ENCODE measurements at regions not wholly inside any gene's neighbourhood (a gene's known extent, or its start where the extent isn't known, plus 50 kb on each side); places are given as distances from the start of the nearest gene placed in this dataset.

DNA sequence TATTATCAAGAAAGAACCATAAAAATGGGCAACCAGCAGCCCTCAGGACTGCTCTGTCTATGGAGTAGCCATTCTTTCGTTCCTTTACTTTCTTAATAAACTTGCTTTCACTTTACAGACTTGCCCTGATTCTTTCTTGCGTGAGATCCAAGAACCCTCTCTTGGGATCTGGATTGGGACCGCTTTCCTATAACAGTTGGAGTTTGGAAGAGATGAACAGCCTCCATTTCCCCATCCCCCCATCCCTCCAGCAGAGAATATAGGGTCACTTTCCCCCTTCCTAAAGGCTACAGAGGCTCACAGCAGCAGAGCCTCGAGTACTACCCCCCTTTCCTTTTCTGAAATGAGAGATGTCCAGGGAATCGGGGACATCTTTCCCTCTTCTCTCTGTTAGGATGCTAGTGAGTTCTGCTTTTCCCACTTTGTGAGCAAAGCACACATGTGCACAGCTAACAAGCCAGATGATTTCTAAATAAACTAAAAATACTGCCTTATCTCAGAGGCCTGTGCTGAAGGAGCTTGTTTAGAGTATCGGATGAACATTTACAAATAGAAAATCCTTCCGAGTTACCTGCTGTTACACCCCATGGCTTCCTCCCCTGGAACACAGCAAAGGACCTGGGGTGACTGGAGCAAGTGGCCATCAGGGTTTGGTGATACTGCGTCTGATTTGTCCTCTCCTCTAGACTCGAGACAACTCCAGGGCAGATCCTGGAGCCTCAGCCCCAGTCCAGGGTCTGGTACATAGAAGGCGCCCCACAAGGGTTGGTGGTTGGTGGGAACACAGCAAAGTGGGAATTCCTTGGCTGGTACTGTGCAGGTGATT, 144.2 kb downstream of the SLC38A6 start:
- Histone ChIP-seq H3K4me1 (ENCODE audit: insufficient read depth, low read length) (no peaks in the 10 kb centered on the region), H3K9ac (ENCODE audit: low read depth, low read length) (no peak overlapping the region), H3K9me3 (ENCODE audit: control insufficient read depth, insufficient read depth, low read length) (no peaks in the 10 kb centered on the region), H3K36me3 (ENCODE audit: insufficient read depth, low read length) (no peaks in the 10 kb centered on the region)

DNA sequence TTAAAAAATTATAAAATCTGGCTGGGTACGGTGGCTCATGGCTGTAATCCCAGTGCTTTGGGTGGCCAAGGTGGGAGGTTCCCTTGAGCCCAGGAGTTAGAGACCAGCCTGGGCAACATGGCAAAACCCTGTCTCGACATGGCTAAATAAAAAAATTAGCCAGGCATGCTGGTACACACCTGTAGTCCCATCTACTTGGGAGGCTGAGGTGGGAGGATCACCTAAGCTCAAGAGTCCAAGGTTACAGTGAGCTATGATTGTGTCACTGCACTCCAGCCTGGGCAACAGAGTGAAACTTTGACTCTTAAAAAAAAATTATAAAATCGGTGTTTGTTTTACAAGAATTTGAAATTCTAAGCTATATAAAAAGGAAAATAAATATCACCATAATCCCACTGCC, 141.8 kb downstream of the SLC38A6 start:
- Histone ChIP-seq H3K4me1 (ENCODE audit: insufficient read depth, low read length) (no peaks in the 10 kb centered on the region), H3K36me3 (ENCODE audit: insufficient read depth, low read length) (no peaks in the 10 kb centered on the region), H3K9me3 (ENCODE audit: control insufficient read depth, insufficient read depth, low read length) (no peaks in the 10 kb centered on the region), H3K9ac (ENCODE audit: low read depth, low read length) (no peak overlapping the region)

DNA sequence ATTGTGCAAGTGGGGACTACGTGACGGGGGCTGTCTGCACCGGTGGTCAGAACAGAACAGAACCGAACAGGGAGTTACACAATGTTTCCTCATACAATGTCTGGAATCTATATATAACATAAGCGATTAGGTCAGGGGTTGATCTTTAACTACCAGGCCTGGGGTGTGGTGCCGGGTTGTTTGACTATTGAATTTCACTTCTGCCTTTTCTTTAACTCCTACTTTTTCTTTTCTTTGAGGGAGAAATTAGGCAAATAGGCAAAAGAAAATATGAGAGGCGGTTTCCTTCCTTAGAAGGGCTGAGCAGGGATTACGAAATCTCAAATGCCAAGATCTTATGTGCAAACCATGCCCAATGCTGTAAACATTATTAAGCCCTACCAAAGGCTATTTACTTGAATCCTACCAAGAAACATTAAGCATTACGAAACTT, 140.3 kb downstream of the SLC38A6 start:
- Histone ChIP-seq H3K4me1 (ENCODE audit: insufficient read depth, low read length) (no peaks in the 10 kb centered on the region), H3K9ac (ENCODE audit: low read depth, low read length) (no peak overlapping the region), H3K36me3 (ENCODE audit: insufficient read depth, low read length) (no peaks in the 10 kb centered on the region), H3K9me3 (ENCODE audit: control insufficient read depth, insufficient read depth, low read length) (no peaks in the 10 kb centered on the region)

DNA sequence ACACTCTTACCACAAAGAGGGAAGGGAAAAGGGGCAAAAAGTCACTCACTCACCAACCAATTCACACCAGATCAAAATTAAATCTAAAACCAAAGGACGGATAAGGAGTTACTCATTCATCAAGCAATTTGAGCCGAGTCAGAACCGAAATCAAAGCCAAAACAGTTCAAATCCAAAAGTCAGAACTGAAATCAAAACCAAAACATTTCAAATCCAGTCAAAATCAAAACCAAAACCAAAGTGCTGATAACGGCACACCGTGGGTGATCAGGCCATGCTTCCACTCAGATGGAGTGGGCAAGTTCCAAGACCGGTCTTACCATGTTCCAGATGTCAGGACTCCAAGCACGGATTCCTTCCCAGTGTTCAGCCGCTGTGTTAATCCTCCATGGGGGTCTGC, 139.5 kb downstream of the SLC38A6 start:
- Histone ChIP-seq H3K36me3 (ENCODE audit: insufficient read depth, low read length) (no peaks in the 10 kb centered on the region), H3K9me3 (ENCODE audit: control insufficient read depth, insufficient read depth, low read length) (no peaks in the 10 kb centered on the region; the same call in 1 of the 2 replicates), H3K4me1 (ENCODE audit: insufficient read depth, low read length) (no peaks in the 10 kb centered on the region), H3K9ac (ENCODE audit: low read depth, low read length) (no peak overlapping the region)

DNA sequence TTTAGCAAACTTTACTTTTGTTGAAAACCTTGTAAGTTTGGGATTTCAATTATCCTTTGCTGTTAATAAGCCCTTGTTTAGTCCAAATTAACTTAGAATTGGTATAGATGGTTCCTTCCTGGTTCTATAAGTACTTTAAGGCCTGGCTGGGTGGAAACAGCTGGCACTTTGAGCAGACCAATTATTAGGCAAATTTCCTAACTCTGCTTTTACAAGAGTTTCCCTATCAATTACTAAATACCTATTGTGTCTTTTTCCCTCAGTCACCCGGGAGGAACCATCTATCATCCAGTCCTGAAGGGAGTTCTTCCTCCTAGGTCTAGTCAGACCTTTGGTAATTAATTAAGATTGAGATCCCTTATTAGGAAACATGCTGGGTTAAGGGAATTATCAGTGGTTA, 138.0 kb downstream of the SLC38A6 start:
- Histone ChIP-seq H3K36me3 (ENCODE audit: insufficient read depth, low read length) (peaks cover 3% of the 10 kb centered on the region; the same call in 1 of the 2 replicates), H3K4me1 (ENCODE audit: insufficient read depth, low read length) (no peaks in the 10 kb centered on the region), H3K9ac (ENCODE audit: low read depth, low read length) (no peak overlapping the region), H3K9me3 (ENCODE audit: control insufficient read depth, insufficient read depth, low read length) (peaks cover 7% of the 10 kb centered on the region)

DNA sequence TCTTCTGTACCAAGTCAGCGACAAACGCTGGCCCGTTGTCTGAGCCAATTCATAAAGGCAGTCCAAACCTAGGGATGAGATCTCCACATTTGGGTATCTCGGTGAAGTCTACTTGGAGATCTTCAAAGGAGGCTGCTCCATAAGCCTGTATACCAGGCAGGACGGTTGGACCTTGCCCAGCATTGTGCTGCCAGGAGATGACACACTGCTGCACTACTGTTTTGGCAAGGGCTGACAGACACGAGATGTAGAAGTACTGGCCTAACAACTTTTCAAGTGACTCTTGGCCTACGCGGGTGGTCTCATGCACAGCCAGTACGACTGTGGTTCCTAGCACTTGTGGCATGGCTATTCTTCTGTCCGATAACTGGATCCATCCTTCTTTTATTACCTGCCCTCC, 135.3 kb downstream of the SLC38A6 start:
- Histone ChIP-seq H3K9me3 (ENCODE audit: control insufficient read depth, insufficient read depth, low read length) (peaks cover 8% of the 10 kb centered on the region), H3K4me1 (ENCODE audit: insufficient read depth, low read length) (no peaks in the 10 kb centered on the region; the same call in 1 of the 2 replicates), H3K36me3 (ENCODE audit: insufficient read depth, low read length) (peaks cover 4% of the 10 kb centered on the region), H3K9ac (ENCODE audit: low read depth, low read length) (no peak overlapping the region)

DNA sequence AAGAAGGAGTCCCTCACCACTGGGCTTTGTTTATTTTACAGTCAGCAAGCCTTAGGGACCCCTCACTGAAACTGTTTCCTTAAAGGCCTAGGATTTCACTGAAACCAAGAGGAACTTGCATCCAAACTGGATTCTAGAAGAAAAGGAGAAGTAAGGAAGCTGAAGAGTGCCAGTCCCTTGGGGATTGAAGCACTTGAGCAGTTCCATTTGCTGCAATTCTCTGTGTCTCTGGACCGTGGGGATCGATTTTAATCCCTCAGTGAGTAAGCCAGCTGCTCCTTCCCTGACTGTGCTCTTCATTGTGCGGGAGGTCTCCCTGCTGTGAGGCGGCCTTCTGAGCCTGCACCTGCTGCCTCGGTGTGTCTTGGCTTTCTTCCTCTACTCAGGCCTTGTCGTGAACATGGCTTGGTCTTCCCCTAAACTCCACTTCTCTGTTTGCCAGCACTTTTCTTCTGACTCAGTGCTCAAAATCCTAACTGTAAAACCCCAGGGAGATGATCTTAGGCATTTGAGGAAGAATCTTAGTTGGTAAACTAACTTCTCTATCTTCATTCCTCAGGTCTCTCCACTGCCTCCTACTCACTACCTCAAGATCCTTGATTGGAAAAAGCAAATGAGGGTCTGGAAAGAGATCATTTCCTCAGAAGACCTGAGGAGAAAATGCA, 132.6 kb downstream of the SLC38A6 start:
- no peaks in the 10 kb centered on the region; the same call in 1 of the 2 replicates for H3K4me1 ChIP-seq (ENCODE audit: insufficient read depth, low read length)
- peaks cover 8% of the 10 kb centered on the region for H3K9me3 ChIP-seq (ENCODE audit: control insufficient read depth, insufficient read depth, low read length)
- H3K9ac ChIP-seq (ENCODE audit: low read depth, low read length): no peak overlapping the region
- peaks cover 4% of the 10 kb centered on the region for H3K36me3 ChIP-seq (ENCODE audit: insufficient read depth, low read length)

DNA sequence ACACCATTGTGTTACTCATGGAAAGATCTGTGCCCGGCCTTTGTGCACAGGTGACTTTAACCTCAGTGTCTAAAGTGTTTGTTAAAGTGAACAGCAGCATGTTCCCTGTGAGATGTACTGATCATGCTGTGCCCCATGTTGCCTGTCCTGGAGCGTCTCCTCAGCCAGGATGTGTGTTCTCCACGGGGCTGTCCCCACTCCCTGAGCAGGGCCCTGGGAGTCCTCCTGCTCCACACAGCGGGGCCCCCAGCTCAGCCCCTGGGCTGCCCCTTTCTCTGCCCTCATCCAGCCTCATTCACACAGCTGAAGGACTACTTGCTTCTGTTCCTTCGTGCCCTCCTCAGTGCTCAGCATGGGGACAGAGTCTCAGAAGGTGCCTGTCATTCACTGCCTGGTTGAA, 131.5 kb downstream of the SLC38A6 start:
- Histone ChIP-seq H3K4me1 (ENCODE audit: insufficient read depth, low read length) (no peaks in the 10 kb centered on the region; the same call in 1 of the 2 replicates), H3K9me3 (ENCODE audit: control insufficient read depth, insufficient read depth, low read length) (peaks cover 8% of the 10 kb centered on the region), H3K36me3 (ENCODE audit: insufficient read depth, low read length) (peaks cover 4% of the 10 kb centered on the region), H3K9ac (ENCODE audit: low read depth, low read length) (no peak overlapping the region)

DNA sequence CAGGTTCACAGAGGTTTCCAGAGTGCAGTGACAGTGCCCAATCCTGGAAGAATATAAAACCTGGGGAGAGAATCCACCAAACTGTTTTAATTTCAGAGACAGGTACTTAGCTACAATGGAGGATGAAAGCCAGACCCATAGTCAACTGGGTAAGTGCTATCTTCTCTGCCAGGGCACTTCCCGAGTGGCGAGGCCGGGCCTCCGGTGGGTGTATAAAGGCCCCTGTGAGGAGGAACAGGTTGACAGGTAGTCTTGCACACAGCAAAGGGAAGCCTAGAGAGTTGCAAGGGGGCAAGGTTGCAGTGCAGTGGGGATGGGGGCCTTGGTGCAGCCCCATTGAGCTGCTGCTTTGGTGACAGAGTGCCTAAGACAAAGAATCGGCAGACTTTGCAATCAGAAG, 130.7 kb downstream of the SLC38A6 start:
- Histone ChIP-seq H3K9ac (ENCODE audit: low read depth, low read length) (no peak overlapping the region), H3K9me3 (ENCODE audit: control insufficient read depth, insufficient read depth, low read length) (peaks cover 8% of the 10 kb centered on the region), H3K36me3 (ENCODE audit: insufficient read depth, low read length) (peaks cover 4% of the 10 kb centered on the region), H3K4me1 (ENCODE audit: insufficient read depth, low read length) (no peaks in the 10 kb centered on the region; the same call in 1 of the 2 replicates)

DNA sequence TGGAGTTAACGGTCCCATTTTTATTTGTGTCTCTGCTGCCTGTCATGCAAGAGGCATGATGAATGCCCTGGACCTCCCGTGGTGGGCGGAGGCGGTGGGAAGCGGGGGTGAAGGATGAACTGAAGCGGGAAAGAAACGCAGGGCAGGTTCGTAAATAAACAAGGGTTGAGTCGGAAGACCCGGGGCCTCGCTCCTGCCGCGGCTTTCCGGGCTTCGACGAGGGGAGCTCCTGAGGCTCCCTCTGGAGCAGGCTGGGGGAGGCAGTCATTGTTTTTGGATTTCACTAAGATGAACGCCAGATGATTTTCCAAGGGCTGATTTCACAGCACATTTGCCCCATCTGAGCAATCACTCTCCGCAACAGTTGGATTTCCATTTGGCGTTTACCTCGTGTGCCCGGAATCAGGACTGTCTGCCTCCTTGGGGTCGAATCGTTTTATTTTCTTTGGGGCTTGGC, 130.2 kb downstream of the SLC38A6 start:
- Histone ChIP-seq H3K9me3 (ENCODE audit: control insufficient read depth, insufficient read depth, low read length) (peaks cover 8% of the 10 kb centered on the region), H3K36me3 (ENCODE audit: insufficient read depth, low read length) (peaks cover 4% of the 10 kb centered on the region), H3K4me1 (ENCODE audit: insufficient read depth, low read length) (no peaks in the 10 kb centered on the region; the same call in 1 of the 2 replicates), H3K9ac (ENCODE audit: low read depth, low read length) (no peak overlapping the region)

DNA sequence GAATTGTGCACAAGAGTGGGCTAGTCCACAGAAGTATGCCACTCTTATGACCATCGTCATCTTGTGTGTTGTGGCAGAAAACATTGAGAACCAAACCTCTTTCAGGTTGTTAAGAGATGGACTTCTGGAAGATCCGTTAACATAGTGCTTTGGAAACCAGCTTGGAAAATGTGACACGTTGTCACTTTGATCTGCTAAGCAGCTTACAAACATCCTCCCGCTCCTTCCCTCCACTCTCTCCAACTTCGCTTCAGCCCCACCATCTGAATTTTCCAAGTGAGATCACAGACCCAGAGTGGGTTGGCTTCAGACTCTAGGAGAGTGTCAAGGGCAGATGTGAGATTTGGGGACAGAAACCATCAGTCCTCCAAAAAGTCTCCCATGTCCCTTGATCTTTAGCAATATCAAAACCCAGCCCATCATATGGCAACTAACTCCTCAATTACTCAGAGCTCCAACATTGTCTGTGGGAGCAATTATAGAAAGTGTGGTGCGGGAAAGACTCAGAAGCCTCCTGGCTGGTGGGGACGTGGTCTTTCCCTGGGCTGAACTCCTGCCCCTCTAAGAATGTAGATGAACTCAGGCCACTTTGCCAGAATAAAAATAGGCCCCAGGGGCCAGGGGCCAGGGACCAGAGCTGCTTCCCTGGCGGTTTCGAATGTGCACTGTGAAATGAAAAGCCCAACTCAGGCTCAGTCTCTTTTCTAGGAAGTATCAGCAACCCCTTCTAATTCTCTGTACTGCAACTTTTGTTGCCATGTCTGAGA, 129.5 kb downstream of the SLC38A6 start:
- H3K9ac ChIP-seq (ENCODE audit: low read depth, low read length): no peak overlapping the region
- peaks cover 8% of the 10 kb centered on the region for H3K9me3 ChIP-seq (ENCODE audit: control insufficient read depth, insufficient read depth, low read length)
- H3K36me3 ChIP-seq (ENCODE audit: insufficient read depth, low read length): peaks cover 4% of the 10 kb centered on the region
- H3K4me1 ChIP-seq (ENCODE audit: insufficient read depth, low read length): no peaks in the 10 kb centered on the region; the same call in 1 of the 2 replicates

DNA sequence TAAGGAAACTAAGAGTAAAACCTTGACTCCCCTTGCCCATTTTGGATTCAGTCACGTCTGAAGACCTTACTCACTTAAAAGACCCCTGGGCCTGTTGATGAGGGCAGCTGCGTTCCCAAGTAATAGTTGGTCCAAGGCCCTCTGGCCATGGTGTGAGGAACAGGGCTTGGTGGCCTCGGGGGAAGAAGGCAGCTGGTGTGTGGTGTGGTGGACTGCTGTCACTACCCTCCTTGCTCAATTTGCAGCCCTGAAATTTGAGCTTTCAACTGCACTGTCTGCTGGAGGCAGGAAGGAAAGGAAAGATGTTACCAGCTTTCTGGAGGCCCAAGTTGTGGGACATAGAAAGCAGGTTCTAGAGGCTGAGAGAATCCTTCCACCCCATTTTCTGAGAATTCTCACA, 128.2 kb downstream of the SLC38A6 start:
- Histone ChIP-seq H3K4me1 (ENCODE audit: insufficient read depth, low read length) (peaks cover 5% of the 10 kb centered on the region), H3K9ac (ENCODE audit: low read depth, low read length) (no peak overlapping the region), H3K36me3 (ENCODE audit: insufficient read depth, low read length) (peaks cover 4% of the 10 kb centered on the region), H3K9me3 (ENCODE audit: control insufficient read depth, insufficient read depth, low read length) (peaks cover 8% of the 10 kb centered on the region)

DNA sequence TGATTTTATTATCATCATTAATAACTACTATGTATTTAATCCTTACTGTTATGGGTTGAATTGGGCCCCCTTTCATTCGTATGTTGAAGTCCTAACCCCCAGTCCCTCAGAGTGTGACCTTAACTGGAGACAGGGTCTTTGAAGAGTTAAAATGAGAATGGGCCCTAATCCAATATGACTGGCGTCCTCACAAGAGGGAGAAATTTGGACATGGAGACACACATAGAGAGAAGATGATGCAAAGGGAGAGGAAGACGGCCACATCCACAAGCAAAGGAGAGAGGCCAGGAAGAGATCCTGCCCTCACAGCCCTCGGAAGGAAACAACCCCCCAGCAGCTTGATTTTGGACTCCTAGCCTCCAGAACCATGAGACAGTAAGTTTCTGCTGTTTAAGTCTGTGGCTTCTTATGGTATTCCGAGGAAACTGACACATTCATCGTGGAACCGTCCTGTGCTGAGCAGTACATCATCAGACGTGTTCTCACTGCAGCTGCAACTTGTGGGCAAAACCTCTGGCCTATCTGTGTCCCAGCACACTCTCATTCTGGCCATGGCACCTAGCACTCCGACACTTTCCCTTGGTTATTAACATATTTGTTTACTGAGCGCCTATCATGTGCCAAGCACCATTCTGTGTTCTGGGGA, 127.6 kb downstream of the SLC38A6 start:
- peaks cover 4% of the 10 kb centered on the region; the same call in 1 of the 2 replicates for H3K9me3 ChIP-seq (ENCODE audit: control insufficient read depth, insufficient read depth, low read length)
- no peaks in the 10 kb centered on the region; the same call in 1 of the 2 replicates for H3K36me3 ChIP-seq (ENCODE audit: insufficient read depth, low read length)
- no peak overlapping the region for H3K9ac ChIP-seq (ENCODE audit: low read depth, low read length)
- H3K4me1 ChIP-seq (ENCODE audit: insufficient read depth, low read length): peaks cover 11% of the 10 kb centered on the region

All from ES-I3 (cell line).